Hepatocyte (in vitro differentiated cells): ENCODE measurements at regions not wholly inside any gene's neighbourhood (a gene's known extent, or its start where the extent isn't known, plus 50 kb on each side); places are given as distances from the start of the nearest gene placed in this dataset.

ENCODE experiments used
- EZH2 ChIP-seq: fragments of 200-600 bp; sonication (generic); IDR thresholded peaks from 2 replicates; pipeline ENCODE4 v1.6.1; 2016; ENCODE audit warnings: antibody characterized with exemption, mild to moderate bottlenecking, borderline replicate concordance
- EZH2phosphoT487 ChIP-seq: fragments of 200-600 bp; sonication (generic); IDR thresholded peaks from one replicate; pipeline ENCODE4 v1.6.1; 2018; ENCODE audit warnings: antibody characterized with exemption, mild to moderate bottlenecking, low read depth, moderate library complexity; ENCODE audit not compliant: unreplicated experiment, severe bottlenecking
- TF ChIP-seq, protein P1 (sequence below): fragments of 200-600 bp; sonication (generic); IDR thresholded peaks from 2 replicates; pipeline ENCODE4 v1.5.1; 2016; ENCODE audit warnings: antibody characterized with exemption, mild to moderate bottlenecking; ENCODE audit not compliant: poor library complexity

- TF ChIP-seq, protein P1, sequence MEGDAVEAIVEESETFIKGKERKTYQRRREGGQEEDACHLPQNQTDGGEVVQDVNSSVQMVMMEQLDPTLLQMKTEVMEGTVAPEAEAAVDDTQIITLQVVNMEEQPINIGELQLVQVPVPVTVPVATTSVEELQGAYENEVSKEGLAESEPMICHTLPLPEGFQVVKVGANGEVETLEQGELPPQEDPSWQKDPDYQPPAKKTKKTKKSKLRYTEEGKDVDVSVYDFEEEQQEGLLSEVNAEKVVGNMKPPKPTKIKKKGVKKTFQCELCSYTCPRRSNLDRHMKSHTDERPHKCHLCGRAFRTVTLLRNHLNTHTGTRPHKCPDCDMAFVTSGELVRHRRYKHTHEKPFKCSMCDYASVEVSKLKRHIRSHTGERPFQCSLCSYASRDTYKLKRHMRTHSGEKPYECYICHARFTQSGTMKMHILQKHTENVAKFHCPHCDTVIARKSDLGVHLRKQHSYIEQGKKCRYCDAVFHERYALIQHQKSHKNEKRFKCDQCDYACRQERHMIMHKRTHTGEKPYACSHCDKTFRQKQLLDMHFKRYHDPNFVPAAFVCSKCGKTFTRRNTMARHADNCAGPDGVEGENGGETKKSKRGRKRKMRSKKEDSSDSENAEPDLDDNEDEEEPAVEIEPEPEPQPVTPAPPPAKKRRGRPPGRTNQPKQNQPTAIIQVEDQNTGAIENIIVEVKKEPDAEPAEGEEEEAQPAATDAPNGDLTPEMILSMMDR = no peak
- TF ChIP-seq EZH2phosphoT487 (no peak), EZH2 (no peak)
Measured at GRCh38 chr6:111941686-111942330, 68.6 kb upstream of the FYN start.
